Left renal cortex interstitium (tissue), 4 donors: ENCODE measurements at regions not wholly inside any gene's neighbourhood (a gene's known extent, or its start where the extent isn't known, plus 50 kb on each side); places are given as distances from the start of the nearest gene placed in this dataset.

Source experiments
- DNase-seq, 4 donors: peaks; one replicate each; pipeline ENCODE4 v3.0.0-alpha.2; 2013; ENCODE audit warnings: low read depth in 4 of 4, low spot score in 2 of 4, missing footprints in 1 of 4

GRCh38 chr13:105827111-105827809 is 708.2 kb downstream of the EFNB2 start:
- DNase-seq: no peak

- no peak for DNase-seq
Observed at GRCh38 chr13:105825071-105825470, 710.4 kb downstream of the EFNB2 start.

- no peak for DNase-seq
Observed at GRCh38 chr13:105821337-105821736, 714.1 kb downstream of the EFNB2 start.

- no peak for DNase-seq
Observed at GRCh38 chr13:105820415-105820814, 715.0 kb downstream of the EFNB2 start.

- DNase-seq: no peak
Observed at GRCh38 chr13:105817498-105817897, 718.0 kb downstream of the EFNB2 start.

- DNase-seq: peak in 3 of 4 donors; percentile 22 to 56 (median 28)
Observed at GRCh38 chr13:105816994-105817393, 718.5 kb downstream of the EFNB2 start.

- no peak for DNase-seq
Observed at GRCh38 chr13:105814902-105815250, 720.6 kb downstream of the EFNB2 start.

GRCh38 chr13:105814219-105814901 is 721.1 kb downstream of the EFNB2 start:
- no peak for DNase-seq

- DNase-seq: no peak
Observed at GRCh38 chr13:105806628-105806920, 728.9 kb downstream of the EFNB2 start.

GRCh38 chr13:105805892-105806627 is 729.4 kb downstream of the EFNB2 start:
- DNase-seq: no peak

GRCh38 chr13:105804561-105805190 is 730.8 kb downstream of the EFNB2 start:
- no peak for DNase-seq

- DNase-seq: no peak
Observed at GRCh38 chr13:105799155-105799554, 736.3 kb downstream of the EFNB2 start.

- DNase-seq: no peak
Observed at GRCh38 chr13:105798541-105798940, 736.9 kb downstream of the EFNB2 start.

GRCh38 chr13:105796081-105796480 is 739.4 kb downstream of the EFNB2 start:
- DNase-seq: no peak

GRCh38 chr13:105790923-105791322 is 744.5 kb downstream of the EFNB2 start:
- DNase-seq: no peak

GRCh38 chr13:105788530-105788929 is 746.9 kb downstream of the EFNB2 start:
- no peak for DNase-seq

- no peak for DNase-seq
Observed at GRCh38 chr13:105787632-105788031, 747.8 kb downstream of the EFNB2 start.

- no peak for DNase-seq
Observed at GRCh38 chr13:105785436-105785835, 750.0 kb downstream of the EFNB2 start.

GRCh38 chr13:105783261-105783660 is 752.2 kb downstream of the EFNB2 start:
- no peak for DNase-seq

- DNase-seq: no peak
Observed at GRCh38 chr13:105778196-105778595, 757.3 kb downstream of the EFNB2 start.

GRCh38 chr13:105774739-105775460 is 760.6 kb downstream of the EFNB2 start:
- peak in 2 of 4 donors; percentile 10 to 24 for DNase-seq
